ENCODE measurements at regions not wholly inside any gene's neighbourhood (a gene's known extent, or its start where the extent isn't known, plus 50 kb on each side); places are given as distances from the start of the nearest gene placed in this dataset.
"Not testable (repeated sequence)": the region's sequence is repeated elsewhere in the genome, so short reads cannot be mapped to it uniquely, and the experiment has no call there.

- DNase-seq (no peak), ATAC-seq (replicated peaks in 1 of 4) (no peak)
- CTCF ChIA-PET: no interaction called here
- Histone ChIP-seq H3K27ac (ENCODE audit: low read length) (no peak overlapping the region), H3K27me3 (replicated peaks in 1 of 2; ENCODE audit: control insufficient read depth in 2 of 2, extremely low read depth in 1 of 2, insufficient read depth in 2 of 2, low read length in 1 of 2) (no peaks in the 10 kb centered on the region), H3K4me1 (ENCODE audit: control insufficient read depth in 1 of 2, extremely low read depth in 1 of 2, insufficient read depth in 2 of 2, low read length in 2 of 2) (no peaks in the 10 kb centered on the region), H3K4me3 (ENCODE audit: control insufficient read depth in 1 of 2, extremely low read depth in 1 of 2, low read length in 1 of 2) (no peak overlapping the region), H3K36me3 (ENCODE audit: control insufficient read depth in 2 of 2, extremely low read depth in 1 of 2, insufficient read depth in 1 of 2, low read length in 1 of 2) (peaks cover 0 to 21% of the 10 kb centered on the region in 2 donors), H3K9me3 (no peaks in the 10 kb centered on the region)
- H3K4me3 Mint-ChIP-seq: no peak overlapping the region
- H3K9me3 Mint-ChIP-seq: no peaks in the 10 kb centered on the region
- H3K36me3 Mint-ChIP-seq: peaks cover 49% of the 10 kb centered on the region
- H3K27ac Mint-ChIP-seq: no peak overlapping the region
- H3K4me1 Mint-ChIP-seq: peaks cover 30 to 45% (median 33%) of the 10 kb centered on the region in 3 donors
- 100% methylated on average over 1 of the region's 2 CpGs for WGBS (ENCODE audit: insufficient coverage)
- no peaks in the 10 kb centered on the region for H3K27me3 Mint-ChIP-seq
- POLR2A ChIA-PET: no interaction called here
Observed at GRCh38 chr6:34646714-34647113, 49.9 kb downstream of the ILRUN start.

- Mint-ChIP-seq H3K27me3 (no peaks in the 10 kb centered on the region), H3K9me3 (no peaks in the 10 kb centered on the region), H3K27ac (no peak overlapping the region), H3K4me1 (peaks cover 22 to 37% (median 33%) of the 10 kb centered on the region in 3 donors), H3K4me3 (no peak overlapping the region), H3K36me3 (peaks cover 45% of the 10 kb centered on the region)
- ChIA-PET POLR2A (no interaction called here), CTCF (no interaction called here)
- ATAC-seq (replicated peaks in 1 of 4) (no peak), DNase-seq (no peak)
- no peak overlapping the region for H3K27ac ChIP-seq (ENCODE audit: low read length)
- no peaks in the 10 kb centered on the region for H3K27me3 ChIP-seq (replicated peaks in 1 of 2; ENCODE audit: control insufficient read depth in 2 of 2, extremely low read depth in 1 of 2, insufficient read depth in 2 of 2, low read length in 1 of 2)
- peaks cover 0 to 21% of the 10 kb centered on the region in 2 donors for H3K36me3 ChIP-seq (ENCODE audit: control insufficient read depth in 2 of 2, extremely low read depth in 1 of 2, insufficient read depth in 1 of 2, low read length in 1 of 2)
- no peaks in the 10 kb centered on the region for H3K4me1 ChIP-seq (ENCODE audit: control insufficient read depth in 1 of 2, extremely low read depth in 1 of 2, insufficient read depth in 2 of 2, low read length in 2 of 2)
- H3K9me3 ChIP-seq: no peaks in the 10 kb centered on the region
- 93% methylated on average over 2 of the region's 5 CpGs for WGBS (ENCODE audit: insufficient coverage)
- H3K4me3 ChIP-seq (ENCODE audit: control insufficient read depth in 1 of 2, extremely low read depth in 1 of 2, low read length in 1 of 2): no peak overlapping the region
Observed at GRCh38 chr6:34645627-34646026, 50.9 kb downstream of the ILRUN start.

DNA sequence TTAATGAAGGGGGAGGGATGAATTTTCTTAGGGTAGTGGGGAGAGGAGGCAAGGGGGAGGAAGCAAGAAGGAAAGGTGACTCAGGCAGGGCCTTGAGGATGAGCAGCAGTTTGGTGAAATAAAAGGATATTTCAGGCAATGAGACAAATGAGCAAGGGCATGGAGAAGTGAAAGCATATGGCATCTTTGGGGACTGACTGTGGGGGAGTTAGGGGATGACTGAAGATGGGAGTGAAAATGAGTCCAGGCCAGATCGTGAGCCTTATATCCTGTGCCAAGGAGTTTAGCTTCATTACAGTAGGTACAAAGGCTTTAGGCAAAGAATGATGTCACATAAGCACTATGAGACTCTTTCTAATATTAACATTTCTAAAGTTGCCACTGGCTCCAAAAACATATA, 51.9 kb downstream of the ILRUN start:
- CTCF ChIA-PET: interaction anchor here in 1 of 2 donors (1.0 kb wide), 1 partner anchor 33 kb away, joined by 5 read pairs; no protein-coding TSS in a partner anchor

DNA sequence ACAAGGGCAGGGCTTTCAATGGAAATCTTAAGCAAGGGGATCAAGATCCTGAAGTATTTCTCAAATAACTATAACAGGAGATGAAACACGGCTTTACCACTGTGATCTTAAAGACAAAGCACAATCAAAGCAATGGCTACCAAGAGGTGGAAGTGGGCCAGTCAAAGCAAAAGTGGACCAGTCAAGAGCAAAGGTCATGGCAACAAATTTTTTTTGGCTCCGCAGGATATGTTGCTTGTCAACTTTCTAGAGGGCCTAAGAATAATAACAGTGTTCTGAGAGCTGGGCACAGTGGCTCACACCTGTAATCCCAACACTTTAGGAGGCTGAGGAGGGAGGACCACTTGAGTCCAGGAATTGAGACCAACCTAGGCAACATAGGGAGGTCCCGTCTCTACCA, 54.1 kb downstream of the ILRUN start:
- Histone ChIP-seq H3K4me1 (ENCODE audit: control insufficient read depth in 1 of 2, extremely low read depth in 1 of 2, insufficient read depth in 2 of 2, low read length in 2 of 2) (no peaks in the 10 kb centered on the region), H3K36me3 (ENCODE audit: control insufficient read depth in 2 of 2, extremely low read depth in 1 of 2, insufficient read depth in 1 of 2, low read length in 1 of 2) (peaks cover 0 to 20% of the 10 kb centered on the region in 2 donors), H3K9me3 (no peaks in the 10 kb centered on the region), H3K27me3 (replicated peaks in 1 of 2; ENCODE audit: control insufficient read depth in 2 of 2, extremely low read depth in 1 of 2, insufficient read depth in 2 of 2, low read length in 1 of 2) (no peaks in the 10 kb centered on the region), H3K4me3 (ENCODE audit: control insufficient read depth in 1 of 2, extremely low read depth in 1 of 2, low read length in 1 of 2) (no peak overlapping the region), H3K27ac (ENCODE audit: low read length) (no peak overlapping the region)
- 100% methylated on average over 1 of the region's 3 CpGs for WGBS (ENCODE audit: insufficient coverage)
- ATAC-seq (replicated peaks in 1 of 4): no peak
- Mint-ChIP-seq H3K9me3 (no peaks in the 10 kb centered on the region), H3K27me3 (no peaks in the 10 kb centered on the region), H3K36me3 (peaks cover 42% of the 10 kb centered on the region), H3K4me1 (peaks cover 18 to 34% (median 25%) of the 10 kb centered on the region in 3 donors), H3K27ac (peak overlapping the region in 1 of 2 donors; percentile 19), H3K4me3 (no peak overlapping the region)
- ChIA-PET POLR2A (interaction anchor here in 1 of 2 donors (0.6 kb wide), 1 partner anchor 12 kb away, joined by 4 read pairs; no protein-coding TSS in a partner anchor), CTCF (interaction anchor here in 1 of 2 donors (0.6 kb wide), 3 partner anchors 14 to 60 kb away, joined by 3 to 4 read pairs (median 3); no protein-coding TSS in a partner anchor)
- DNase-seq: no peak

More for the DNA sequence above, 51.9 kb downstream of the ILRUN start:
- Histone ChIP-seq H3K9me3 (no peaks in the 10 kb centered on the region), H3K36me3 (ENCODE audit: control insufficient read depth in 2 of 2, extremely low read depth in 1 of 2, insufficient read depth in 1 of 2, low read length in 1 of 2) (peaks cover 0 to 24% of the 10 kb centered on the region in 2 donors), H3K4me1 (ENCODE audit: control insufficient read depth in 1 of 2, extremely low read depth in 1 of 2, insufficient read depth in 2 of 2, low read length in 2 of 2) (no peaks in the 10 kb centered on the region), H3K4me3 (ENCODE audit: control insufficient read depth in 1 of 2, extremely low read depth in 1 of 2, low read length in 1 of 2) (no peak overlapping the region), H3K27ac (ENCODE audit: low read length) (no peak overlapping the region), H3K27me3 (replicated peaks in 1 of 2; ENCODE audit: control insufficient read depth in 2 of 2, extremely low read depth in 1 of 2, insufficient read depth in 2 of 2, low read length in 1 of 2) (no peaks in the 10 kb centered on the region)
- Mint-ChIP-seq H3K4me1 (peaks cover 22 to 37% (median 33%) of the 10 kb centered on the region in 3 donors), H3K27me3 (no peaks in the 10 kb centered on the region), H3K27ac (no peak overlapping the region), H3K4me3 (no peak overlapping the region), H3K36me3 (peaks cover 47% of the 10 kb centered on the region), H3K9me3 (no peaks in the 10 kb centered on the region)
- DNase-seq (no peak), ATAC-seq (replicated peaks in 1 of 4) (no peak)
- WGBS (ENCODE audit: insufficient coverage): no CpG with 5 or more reads among the region's 1 CpG
- POLR2A ChIA-PET: no interaction called here

DNA sequence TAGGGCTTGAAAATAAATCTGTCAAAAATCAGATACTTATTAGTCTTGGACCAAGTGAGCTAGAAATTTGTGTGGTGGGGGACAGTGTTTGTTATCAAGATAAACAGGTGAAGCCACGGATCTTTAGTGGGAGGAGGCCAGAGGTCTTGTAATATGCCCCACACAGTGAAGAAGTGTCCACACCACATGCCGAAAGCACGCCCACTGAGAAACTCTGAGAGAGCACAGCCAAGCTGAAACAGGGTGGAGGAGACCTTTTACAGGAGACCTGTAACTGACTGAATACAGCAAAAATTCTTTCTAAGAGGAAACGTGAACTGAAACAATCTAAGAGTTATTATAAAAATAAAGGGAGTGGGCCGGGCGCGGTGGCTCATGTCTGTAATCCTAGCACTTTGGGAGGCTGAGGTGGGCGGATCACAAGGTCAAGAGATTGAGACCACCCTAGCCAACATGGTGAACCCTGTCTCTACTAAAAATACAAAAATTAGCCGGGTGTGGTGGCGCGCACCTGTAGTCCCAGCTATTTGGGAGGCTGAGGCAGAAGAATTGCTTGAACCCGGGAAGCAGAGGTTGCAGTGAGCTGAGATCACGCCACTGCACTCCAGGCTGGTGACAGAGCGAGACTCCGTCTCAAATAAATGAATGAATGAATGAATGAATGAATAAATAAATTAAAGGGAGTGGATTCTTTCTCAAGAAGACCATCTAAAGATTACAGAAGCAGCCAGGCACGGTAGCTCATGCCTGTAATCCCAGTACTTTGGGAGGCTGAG, 56.3 kb downstream of the ILRUN start:
- not testable (repeated sequence) for H3K4me3 Mint-ChIP-seq; DNase-seq; H3K27ac ChIP-seq (ENCODE audit: low read length); H3K9me3 Mint-ChIP-seq; H3K27me3 Mint-ChIP-seq; ATAC-seq (replicated peaks in 1 of 4); H3K4me3 ChIP-seq (ENCODE audit: control insufficient read depth in 1 of 2, extremely low read depth in 1 of 2, low read length in 1 of 2); H3K27me3 ChIP-seq (replicated peaks in 1 of 2; ENCODE audit: control insufficient read depth in 2 of 2, extremely low read depth in 1 of 2, insufficient read depth in 2 of 2, low read length in 1 of 2); H3K9me3 ChIP-seq; H3K4me1 ChIP-seq (ENCODE audit: control insufficient read depth in 1 of 2, extremely low read depth in 1 of 2, insufficient read depth in 2 of 2, low read length in 2 of 2)
- peaks cover 0 to 12% of the 10 kb centered on the region in 2 donors for H3K36me3 ChIP-seq (ENCODE audit: control insufficient read depth in 2 of 2, extremely low read depth in 1 of 2, insufficient read depth in 1 of 2, low read length in 1 of 2)
- Mint-ChIP-seq H3K27ac (peak overlapping the region in 1 of 2 donors; percentile 36), H3K4me1 (peaks cover 11 to 28% (median 13%) of the 10 kb centered on the region in 3 donors), H3K36me3 (peaks cover 28% of the 10 kb centered on the region)
- ChIA-PET CTCF (interaction anchor here in 1 of 2 donors (0.6 kb wide), 1 partner anchor 220 kb away, joined by 4 read pairs; no protein-coding TSS in a partner anchor), POLR2A (interaction anchor here in 1 of 2 donors (0.5 kb wide), 1 partner anchor 345 kb away, joined by 4 read pairs; no protein-coding TSS in a partner anchor)
- WGBS (ENCODE audit: insufficient coverage): 95% methylated on average over 4 of the region's 16 CpGs

- CTCF ChIA-PET: interaction anchor here in 1 of 2 donors (1.1 kb wide), 1 partner anchor 13 kb away, joined by 3 read pairs; no protein-coding TSS in a partner anchor
Observed at GRCh38 chr6:34638834-34639736, 57.5 kb downstream of the ILRUN start.

More at GRCh38 chr6:34638834-34639736, 57.5 kb downstream of the ILRUN start:
- POLR2A ChIA-PET: interaction anchor here in 1 of 2 donors (0.6 kb wide), 1 partner anchor 34 kb away, joined by 16 read pairs; no protein-coding TSS in a partner anchor
- Mint-ChIP-seq H3K4me1 (peaks cover 2 to 27% (median 14%) of the 10 kb centered on the region in 3 donors), H3K27me3 (no peaks in the 10 kb centered on the region), H3K9me3 (no peaks in the 10 kb centered on the region), H3K27ac (peak overlapping the region in 1 of 2 donors; percentile 0), H3K4me3 (no peak overlapping the region), H3K36me3 (peaks cover 17% of the 10 kb centered on the region)
- no peak overlapping the region for H3K4me3 ChIP-seq (ENCODE audit: control insufficient read depth in 1 of 2, extremely low read depth in 1 of 2, low read length in 1 of 2)
- no CpG with 5 or more reads among the region's 6 CpGs for WGBS (ENCODE audit: insufficient coverage)
- H3K9me3 ChIP-seq: no peaks in the 10 kb centered on the region
- no peaks in the 10 kb centered on the region for H3K4me1 ChIP-seq (ENCODE audit: control insufficient read depth in 1 of 2, extremely low read depth in 1 of 2, insufficient read depth in 2 of 2, low read length in 2 of 2)
- peaks cover 0 to 7% of the 10 kb centered on the region in 2 donors for H3K36me3 ChIP-seq (ENCODE audit: control insufficient read depth in 2 of 2, extremely low read depth in 1 of 2, insufficient read depth in 1 of 2, low read length in 1 of 2)
- ATAC-seq (replicated peaks in 1 of 4) (no peak), DNase-seq (no peak)
- no peaks in the 10 kb centered on the region for H3K27me3 ChIP-seq (replicated peaks in 1 of 2; ENCODE audit: control insufficient read depth in 2 of 2, extremely low read depth in 1 of 2, insufficient read depth in 2 of 2, low read length in 1 of 2)
- no peak overlapping the region for H3K27ac ChIP-seq (ENCODE audit: low read length)

All from T-cell (primary cell).